ENCODE measurements at regions not wholly inside any gene's neighbourhood (a gene's known extent, or its start where the extent isn't known, plus 50 kb on each side); places are given as distances from the start of the nearest gene placed in this dataset.

DNA sequence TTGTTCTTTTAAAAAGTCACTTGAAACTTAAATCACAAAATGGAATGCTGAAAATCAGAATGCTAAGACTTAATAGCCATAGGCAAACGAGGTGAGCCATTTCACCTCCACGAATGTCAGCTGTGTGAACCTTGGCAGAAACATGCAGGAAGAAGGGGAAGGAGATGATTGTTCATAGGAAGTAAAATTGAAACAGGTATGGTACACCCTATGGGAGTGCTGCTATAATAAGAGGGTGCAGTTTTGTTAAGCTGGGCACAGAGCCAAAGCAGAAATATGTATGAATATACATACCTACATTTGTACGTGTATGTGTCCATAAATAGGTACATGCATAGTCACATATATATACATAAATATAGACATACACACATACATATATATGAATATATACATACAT, 51.0 kb upstream of the SPINK5 start:
- intact Hi-C loops (cut with DNase I), result no loop called here
- H3K27me3 ChIP-seq, result no peaks in the 10 kb centered on the region
- no peaks in the 10 kb centered on the region for H3K4me1 ChIP-seq
- no peaks in the 10 kb centered on the region for H3K9me3 ChIP-seq
- H3K27ac ChIP-seq, result no peak overlapping the region
- ATAC-seq, result no peak
- no peak overlapping the region for H3K4me3 ChIP-seq
- TF ChIP-seq, protein P1, sequence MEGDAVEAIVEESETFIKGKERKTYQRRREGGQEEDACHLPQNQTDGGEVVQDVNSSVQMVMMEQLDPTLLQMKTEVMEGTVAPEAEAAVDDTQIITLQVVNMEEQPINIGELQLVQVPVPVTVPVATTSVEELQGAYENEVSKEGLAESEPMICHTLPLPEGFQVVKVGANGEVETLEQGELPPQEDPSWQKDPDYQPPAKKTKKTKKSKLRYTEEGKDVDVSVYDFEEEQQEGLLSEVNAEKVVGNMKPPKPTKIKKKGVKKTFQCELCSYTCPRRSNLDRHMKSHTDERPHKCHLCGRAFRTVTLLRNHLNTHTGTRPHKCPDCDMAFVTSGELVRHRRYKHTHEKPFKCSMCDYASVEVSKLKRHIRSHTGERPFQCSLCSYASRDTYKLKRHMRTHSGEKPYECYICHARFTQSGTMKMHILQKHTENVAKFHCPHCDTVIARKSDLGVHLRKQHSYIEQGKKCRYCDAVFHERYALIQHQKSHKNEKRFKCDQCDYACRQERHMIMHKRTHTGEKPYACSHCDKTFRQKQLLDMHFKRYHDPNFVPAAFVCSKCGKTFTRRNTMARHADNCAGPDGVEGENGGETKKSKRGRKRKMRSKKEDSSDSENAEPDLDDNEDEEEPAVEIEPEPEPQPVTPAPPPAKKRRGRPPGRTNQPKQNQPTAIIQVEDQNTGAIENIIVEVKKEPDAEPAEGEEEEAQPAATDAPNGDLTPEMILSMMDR (IDR thresholded peaks at IDR 0.05), result no peak
- no peaks in the 10 kb centered on the region for H3K36me3 ChIP-seq
- no peak for DNase-seq

DNA sequence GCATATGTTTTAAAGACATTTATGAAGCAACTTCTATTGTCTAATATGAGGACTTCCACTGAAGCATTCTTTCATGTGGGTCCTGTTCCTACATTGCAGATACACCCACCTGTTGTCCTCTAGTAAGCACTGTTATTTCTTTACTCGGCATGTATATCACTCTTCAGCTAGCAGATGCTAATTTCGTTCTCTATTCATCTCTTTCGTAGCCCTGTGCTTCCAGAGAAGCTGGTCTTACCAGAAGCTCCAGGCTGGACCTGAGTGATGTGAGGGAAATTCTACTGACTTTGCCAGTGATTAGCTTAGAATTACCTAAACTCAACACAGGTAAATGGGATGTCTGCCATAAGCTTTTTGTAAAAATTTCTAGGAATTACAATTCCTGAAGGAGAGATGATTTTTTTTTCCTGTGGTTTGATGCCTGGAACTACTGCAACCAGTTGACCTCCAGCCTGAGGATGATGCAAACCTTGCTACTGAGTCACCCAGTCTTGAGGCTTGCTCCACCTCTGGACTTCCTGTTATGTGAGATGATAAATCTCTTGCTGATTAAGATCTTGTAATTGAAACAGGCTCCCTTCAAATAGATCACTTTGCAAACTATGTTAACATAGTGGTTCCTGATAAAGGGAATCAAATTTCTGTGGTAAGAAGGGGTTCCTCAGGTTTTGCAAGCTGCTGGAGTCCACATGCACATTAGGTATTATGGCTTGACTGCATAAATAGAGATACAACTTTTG, 52.2 kb upstream of the SPINK5 start:
- Histone ChIP-seq H3K9me3 (no peaks in the 10 kb centered on the region), H3K27ac (no peak overlapping the region), H3K4me3 (no peak overlapping the region), H3K27me3 (no peaks in the 10 kb centered on the region), H3K4me1 (no peaks in the 10 kb centered on the region), H3K36me3 (no peaks in the 10 kb centered on the region)
- peak; percentile 69 for ATAC-seq
- DNase-seq, result no peak
- TF ChIP-seq, protein P1 (IDR thresholded peaks at IDR 0.05), result no peak
- intact Hi-C loops (cut with DNase I), result no loop called here

DNA sequence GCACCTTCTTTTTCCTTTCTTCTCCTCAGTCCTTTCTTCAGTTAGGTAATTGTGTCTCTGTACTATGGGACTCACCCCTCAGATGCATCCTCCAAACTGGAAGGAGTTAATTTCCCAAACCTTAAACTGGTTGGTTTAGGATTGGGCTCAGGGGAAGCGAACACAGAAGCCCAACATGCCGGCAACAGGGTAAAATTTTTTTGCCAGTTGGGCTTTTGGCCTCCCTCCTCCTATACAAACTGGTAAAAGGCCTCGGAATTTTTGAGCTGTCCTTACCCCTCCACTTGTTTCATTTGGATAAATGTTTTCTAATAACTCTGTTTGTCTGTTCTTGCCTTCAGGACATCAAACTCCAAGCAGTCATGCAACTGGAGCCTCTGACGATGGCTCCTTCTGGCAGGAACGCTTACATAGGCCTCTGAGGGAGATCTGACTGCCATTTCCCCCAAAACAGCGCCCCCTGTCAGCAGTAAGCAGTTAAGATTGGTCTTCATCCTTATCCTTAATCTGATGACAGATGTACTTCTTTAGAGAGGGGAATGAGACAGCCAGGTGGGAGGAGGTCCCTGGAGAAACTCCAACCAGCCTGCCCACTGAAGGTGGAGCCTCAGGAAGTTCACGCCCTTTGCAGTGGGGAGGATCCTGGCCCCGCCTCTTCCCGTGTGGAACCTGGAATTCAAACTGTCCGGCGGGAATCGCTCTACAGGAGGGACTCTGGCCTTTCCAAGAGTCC, 57.8 kb upstream of the SPINK5 start:
- intact Hi-C loops (cut with DNase I), result no loop called here
- Histone ChIP-seq H3K27ac (no peak overlapping the region), H3K4me1 (no peaks in the 10 kb centered on the region), H3K9me3 (peaks cover 16% of the 10 kb centered on the region), H3K36me3 (no peaks in the 10 kb centered on the region), H3K4me3 (no peak overlapping the region), H3K27me3 (no peaks in the 10 kb centered on the region)
- TF ChIP-seq, protein P1 (IDR thresholded peaks at IDR 0.05), result no peak
- no peak for ATAC-seq
- no peak for DNase-seq

DNA sequence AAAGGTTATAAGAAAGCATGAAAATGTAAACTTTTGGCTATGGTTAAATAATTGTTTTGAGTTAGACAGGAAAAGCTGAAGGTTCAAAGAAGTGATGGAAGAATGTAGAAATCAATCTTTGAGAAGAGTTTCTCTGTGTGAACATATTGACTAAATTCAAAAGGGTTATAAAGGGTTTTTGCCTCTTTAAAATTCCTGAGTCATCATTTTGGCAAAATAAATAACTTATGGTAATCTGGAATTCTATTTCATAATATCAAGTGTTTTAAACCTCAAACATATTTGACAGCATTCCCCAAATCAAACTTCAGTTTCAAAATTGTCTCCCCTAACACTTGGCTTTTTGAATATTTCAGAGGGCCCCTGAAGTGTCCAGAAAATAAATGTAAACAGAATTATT, 60.6 kb upstream of the SPINK5 start:
- no peak for ATAC-seq
- Histone ChIP-seq H3K27ac (no peak overlapping the region), H3K36me3 (no peaks in the 10 kb centered on the region), H3K4me3 (no peak overlapping the region), H3K27me3 (no peaks in the 10 kb centered on the region), H3K4me1 (no peaks in the 10 kb centered on the region), H3K9me3 (peaks cover 22% of the 10 kb centered on the region)
- no peak for DNase-seq
- TF ChIP-seq, protein P1 (IDR thresholded peaks at IDR 0.05), result no peak
- intact Hi-C loops (cut with DNase I), result no loop called here

DNA sequence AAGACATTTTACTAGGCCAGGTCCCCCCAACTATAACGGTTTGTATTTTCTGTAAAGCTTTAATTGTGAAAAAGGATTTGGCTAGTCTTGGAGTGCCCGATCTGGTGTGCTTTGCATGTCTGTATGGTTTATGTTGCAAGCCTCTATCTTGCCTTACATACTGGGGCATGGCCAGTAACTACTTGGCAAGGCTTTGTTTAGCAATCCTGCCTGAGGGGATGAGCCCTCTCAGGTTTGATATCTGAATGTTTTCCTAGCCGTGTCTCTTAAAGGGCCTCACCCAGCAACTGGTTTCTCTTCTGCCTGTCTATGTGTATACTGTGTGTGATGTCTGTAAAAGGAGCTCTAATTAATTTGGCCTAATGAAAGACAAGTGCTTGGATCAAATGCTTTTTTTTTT, 61.3 kb upstream of the SPINK5 start:
- TF ChIP-seq, protein P1 (IDR thresholded peaks at IDR 0.05), result no peak
- peaks cover 22% of the 10 kb centered on the region for H3K9me3 ChIP-seq

More for the DNA sequence above, 61.3 kb upstream of the SPINK5 start:
- DNase-seq (no peak), ATAC-seq (no peak)
- intact Hi-C loops (cut with DNase I), result no loop called here
- Histone ChIP-seq H3K27me3 (no peaks in the 10 kb centered on the region), H3K4me1 (no peaks in the 10 kb centered on the region), H3K4me3 (no peak overlapping the region), H3K36me3 (no peaks in the 10 kb centered on the region), H3K27ac (no peak overlapping the region)
